ENCODE measurements at regions not wholly inside any gene's neighbourhood (a gene's known extent, or its start where the extent isn't known, plus 50 kb on each side); places are given as distances from the start of the nearest gene placed in this dataset.
"Not testable (repeated sequence)": the region's sequence is repeated elsewhere in the genome, so short reads cannot be mapped to it uniquely, and the experiment has no call there.

GRCh38 chr1:78715181-78715661 lies 65.6 kb downstream of the IFI44 start:
- no peak for DNase-seq (ENCODE audit: low spot score)

GRCh38 chr1:78716186-78716585 lies 66.6 kb downstream of the IFI44 start:
- no peak for DNase-seq (ENCODE audit: low spot score)

DNA sequence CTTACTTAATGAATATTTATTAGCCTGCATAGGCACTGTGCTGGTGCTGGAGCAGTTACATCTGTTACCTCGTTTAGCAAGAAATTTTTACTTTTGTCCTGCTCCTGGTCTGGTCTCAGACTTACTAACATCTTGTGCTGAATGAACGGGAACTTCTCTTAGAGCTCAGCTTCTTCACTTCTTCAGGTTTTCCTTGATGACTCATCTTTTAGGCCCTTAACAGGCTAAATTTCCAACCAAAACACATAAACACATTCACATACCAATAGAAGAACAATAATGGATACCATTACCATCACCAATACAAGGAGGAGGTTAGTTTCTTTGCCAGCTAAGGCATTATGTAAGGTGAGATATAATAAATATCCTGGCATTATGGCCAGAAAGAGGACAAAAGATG lies 68.9 kb downstream of the IFI44 start:
- DNase-seq (ENCODE audit: low spot score), result no peak

GRCh38 chr1:78721136-78721535 lies 71.5 kb downstream of the IFI44 start:
- no peak for DNase-seq (ENCODE audit: low spot score)

DNA sequence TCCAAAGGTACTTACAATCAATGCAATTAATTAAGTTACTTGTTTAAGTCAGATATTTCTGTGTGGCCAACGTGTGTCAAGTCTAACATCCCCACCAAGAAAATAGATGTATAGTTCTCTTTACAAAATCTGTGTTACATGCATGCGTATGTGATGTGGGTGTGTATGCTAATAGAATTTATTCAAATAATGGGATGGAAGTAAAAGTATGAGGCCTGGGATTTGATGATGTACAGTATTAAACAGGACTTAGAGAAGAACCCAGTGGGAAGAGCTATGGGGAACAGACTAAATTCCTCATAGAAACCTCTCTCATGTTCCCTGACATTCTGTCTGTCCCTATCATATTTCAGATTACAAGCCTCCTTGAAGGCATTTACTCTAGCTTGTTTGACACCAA lies 72.5 kb downstream of the IFI44 start:
- no peak for DNase-seq (ENCODE audit: low spot score)

DNA sequence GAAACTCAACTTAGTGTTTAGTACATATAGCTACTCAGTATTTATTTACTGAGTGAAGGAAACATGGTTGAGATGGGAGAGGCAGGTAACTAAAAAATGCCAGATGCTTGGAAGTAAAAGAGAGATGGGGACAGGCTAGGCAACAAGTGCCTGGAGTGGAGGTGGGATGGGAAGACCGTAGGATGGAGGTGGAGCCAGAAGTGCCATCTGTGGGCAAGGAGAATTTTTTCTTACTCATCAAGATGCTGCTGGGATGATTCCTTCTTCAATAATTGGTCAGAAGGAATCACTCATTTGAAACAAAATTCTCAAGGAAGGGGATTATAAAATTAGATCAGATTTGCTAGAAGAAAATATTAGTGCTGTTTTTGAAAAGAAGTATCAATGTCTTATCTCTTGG lies 72.9 kb downstream of the IFI44 start:
- no peak for DNase-seq (ENCODE audit: low spot score)

GRCh38 chr1:78722947-78723346 lies 73.3 kb downstream of the IFI44 start:
- DNase-seq (ENCODE audit: low spot score), result no peak

GRCh38 chr1:78726686-78727085 lies 77.1 kb downstream of the IFI44 start:
- DNase-seq (ENCODE audit: low spot score), result no peak

DNA sequence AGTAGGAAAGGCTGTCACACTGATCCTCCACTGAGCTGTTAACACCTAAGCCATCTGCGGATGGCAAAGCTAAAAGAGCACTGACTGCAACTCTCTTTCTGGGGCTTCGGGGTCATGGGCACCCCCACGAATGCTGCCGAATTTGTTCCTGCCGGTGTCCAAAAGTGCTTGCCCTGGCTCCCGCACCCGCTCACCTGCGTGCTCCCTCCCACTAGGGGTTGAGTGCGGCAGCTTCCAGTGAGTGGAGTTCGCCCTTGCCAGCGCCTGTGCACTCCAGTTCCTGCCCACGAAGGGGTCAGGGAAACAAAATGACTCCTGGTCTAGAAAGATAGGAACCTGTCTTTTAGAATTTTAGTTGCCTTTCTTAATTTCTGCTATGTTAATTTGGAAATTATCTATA lies 78.7 kb downstream of the IFI44 start:
- DNase-seq (ENCODE audit: low spot score), result no peak

DNA sequence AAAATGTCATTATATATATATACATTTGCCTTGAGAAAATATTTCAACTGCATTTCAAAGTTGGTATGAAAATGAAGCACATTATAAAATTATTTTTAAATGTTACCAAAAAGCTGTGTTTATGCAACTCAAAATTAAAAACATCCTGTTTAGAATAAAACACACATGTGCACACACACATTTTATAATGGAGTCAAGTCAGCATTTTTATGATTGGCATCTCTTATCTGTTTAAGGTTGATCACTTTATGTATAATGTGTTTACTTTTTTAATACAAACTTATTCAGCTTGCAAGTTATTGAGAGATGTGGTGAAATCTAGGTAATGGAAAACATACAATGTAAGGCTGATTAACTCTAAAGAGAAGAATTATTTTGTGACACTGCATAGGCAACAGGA lies 80.4 kb downstream of the IFI44 start:
- DNase-seq (ENCODE audit: low spot score), result no peak

DNA sequence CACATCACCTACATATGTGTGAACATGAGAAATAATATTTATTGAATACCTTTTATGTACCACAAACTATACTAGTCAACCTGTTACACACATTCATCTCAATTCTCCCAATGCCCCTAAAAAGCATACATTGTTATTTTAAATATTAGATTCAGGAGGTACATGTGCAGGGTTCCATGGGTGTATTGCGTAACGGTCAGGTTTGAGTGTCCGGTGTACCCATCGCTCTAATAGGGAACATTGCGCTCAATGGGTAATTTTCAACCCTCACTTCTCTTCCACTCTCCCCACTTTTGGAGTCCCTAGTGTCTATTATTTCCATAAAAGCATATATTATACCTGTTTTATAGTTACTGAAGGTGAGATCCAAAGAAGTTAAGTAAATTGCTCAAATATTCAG lies 82.0 kb downstream of the IFI44 start:
- DNase-seq (ENCODE audit: low spot score), result no peak

GRCh38 chr1:78737241-78737640 lies 87.6 kb downstream of the IFI44 start:
- DNase-seq (ENCODE audit: low spot score), result no peak

DNA sequence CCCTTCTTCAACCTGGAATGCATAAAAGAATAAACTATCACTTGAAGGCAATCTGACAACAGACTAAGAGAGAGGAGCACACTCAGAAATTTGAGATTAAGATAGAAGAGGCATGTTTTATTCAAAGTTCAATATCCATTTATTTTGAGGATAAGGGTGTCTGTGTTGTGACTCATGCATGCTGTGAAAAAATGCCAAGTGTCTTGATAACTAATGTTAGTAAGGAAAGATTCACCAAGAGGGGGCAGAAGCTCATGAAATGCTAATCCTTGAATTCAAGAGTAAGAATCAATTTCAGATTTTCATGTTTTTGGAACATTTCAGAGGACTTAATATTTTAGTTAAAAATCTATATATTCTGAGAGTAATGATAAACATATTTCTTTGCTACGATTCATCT lies 94.0 kb downstream of the IFI44 start:
- no peak for DNase-seq (ENCODE audit: low spot score)

DNA sequence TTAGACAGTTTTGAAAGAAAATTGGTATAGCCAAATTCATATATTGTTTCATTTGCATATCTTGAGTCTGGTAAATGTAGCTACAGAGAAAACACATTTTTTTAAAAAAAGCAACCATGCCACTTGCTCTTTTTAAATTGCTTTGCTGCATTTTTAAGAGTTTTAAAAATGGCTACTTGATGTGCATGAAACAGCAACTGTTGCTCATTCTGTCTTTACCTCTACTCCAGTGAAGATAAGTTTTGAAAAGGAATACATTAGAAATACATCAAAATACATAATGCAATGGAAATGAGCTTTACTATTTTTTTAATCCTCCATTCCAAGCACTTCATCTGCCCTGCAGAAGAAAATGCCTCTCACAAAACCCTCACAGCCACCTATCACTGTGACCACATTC lies 95.5 kb downstream of the IFI44 start:
- DNase-seq (ENCODE audit: low spot score), result no peak

DNA sequence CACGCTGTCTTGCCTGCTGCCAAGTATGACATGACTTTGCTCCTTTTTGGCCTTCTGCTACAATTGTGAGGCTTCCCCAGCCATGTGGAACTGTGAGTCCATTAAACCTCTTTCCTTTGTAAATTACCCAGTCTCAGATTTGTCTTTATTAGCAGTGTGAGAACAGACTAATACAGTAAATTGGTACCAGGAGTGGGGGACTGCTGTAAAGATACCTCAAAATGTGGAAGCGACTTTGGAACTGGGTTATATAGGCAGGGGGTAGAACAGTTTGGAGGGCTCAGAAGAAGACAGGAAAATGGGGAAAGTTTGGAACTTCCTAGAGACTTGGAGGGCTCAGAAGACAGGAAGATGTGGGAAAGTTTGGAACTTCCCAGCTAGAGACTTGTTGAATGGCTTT lies 104.0 kb downstream of the IFI44 start:
- DNase-seq (ENCODE audit: low spot score), result not testable (repeated sequence)

GRCh38 chr1:78755986-78756385 lies 106.4 kb downstream of the IFI44 start:
- no peak for DNase-seq (ENCODE audit: low spot score)

GRCh38 chr1:78758506-78758905 lies 108.9 kb downstream of the IFI44 start:
- no peak for DNase-seq (ENCODE audit: low spot score)

DNA sequence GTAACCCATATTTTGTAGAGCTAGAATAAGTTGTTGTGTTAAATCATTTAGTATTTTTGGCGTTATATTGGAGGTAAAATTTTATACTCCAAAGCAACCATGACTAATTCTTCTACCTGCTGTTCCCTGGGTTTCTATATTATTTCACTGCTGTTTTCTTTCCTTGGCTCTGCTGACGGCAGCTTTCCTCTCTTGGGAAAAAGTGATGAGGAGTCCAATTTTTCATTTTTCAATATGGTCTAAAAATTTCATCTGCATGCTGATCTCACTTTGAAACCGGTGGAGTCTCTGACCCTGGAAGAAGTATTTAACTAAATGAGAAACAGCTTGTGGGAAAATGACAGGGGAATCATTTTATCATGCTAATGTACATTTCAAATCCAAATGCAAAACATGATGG lies 110.2 kb downstream of the IFI44 start:
- no peak for DNase-seq (ENCODE audit: low spot score)

GRCh38 chr1:78760858-78761257 lies 111.2 kb downstream of the IFI44 start:
- no peak for DNase-seq (ENCODE audit: low spot score)

GRCh38 chr1:78762113-78762512 lies 112.5 kb downstream of the IFI44 start:
- no peak for DNase-seq (ENCODE audit: low spot score)

DNA sequence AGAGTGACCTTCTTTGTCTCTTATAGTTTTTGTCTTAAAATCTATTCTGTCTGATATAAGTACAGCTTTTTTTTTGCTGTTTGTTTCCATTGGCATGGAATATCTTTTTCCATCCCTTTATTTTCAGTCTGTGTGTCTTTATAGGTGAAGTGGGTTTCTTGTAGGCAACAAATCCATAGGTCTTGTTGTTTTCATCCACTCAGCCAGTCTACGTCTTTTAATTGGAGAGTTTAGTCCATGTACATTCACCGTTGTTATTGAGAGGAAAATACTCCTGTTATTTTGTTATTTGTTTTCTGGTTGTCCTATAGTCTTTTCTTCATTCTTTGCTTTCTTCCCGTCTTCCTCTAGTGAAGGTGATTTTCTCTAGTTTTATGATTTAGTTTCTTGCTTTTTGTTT lies 115.9 kb downstream of the IFI44 start:
- no peak for DNase-seq (ENCODE audit: low spot score)

DNA sequence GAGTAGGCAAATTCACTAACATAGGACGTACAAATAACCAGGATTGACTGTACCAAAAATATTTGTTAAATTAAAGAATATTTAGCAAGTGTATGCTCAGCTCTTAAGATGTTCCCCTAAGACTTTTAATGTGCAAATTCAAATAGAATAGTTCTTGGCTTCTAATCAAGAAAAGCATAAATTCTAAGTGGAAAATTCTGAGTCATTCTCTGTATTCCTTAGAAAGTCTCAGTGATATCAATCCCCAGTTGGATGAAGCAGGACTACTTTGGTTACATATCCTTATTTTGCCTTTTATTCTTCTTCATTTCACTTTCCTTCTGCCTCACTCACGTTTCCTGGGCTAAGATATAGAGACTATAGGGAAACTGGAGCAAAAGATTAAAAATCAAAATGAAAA lies 130.2 kb downstream of the IFI44 start:
- DNase-seq (ENCODE audit: low spot score), result no peak

- no peak for DNase-seq (ENCODE audit: low spot score)
Measured at GRCh38 chr1:78787544-78787943, 137.9 kb downstream of the IFI44 start.

GRCh38 chr1:78790174-78790573 lies 140.5 kb downstream of the IFI44 start:
- DNase-seq (ENCODE audit: low spot score), result no peak

DNA sequence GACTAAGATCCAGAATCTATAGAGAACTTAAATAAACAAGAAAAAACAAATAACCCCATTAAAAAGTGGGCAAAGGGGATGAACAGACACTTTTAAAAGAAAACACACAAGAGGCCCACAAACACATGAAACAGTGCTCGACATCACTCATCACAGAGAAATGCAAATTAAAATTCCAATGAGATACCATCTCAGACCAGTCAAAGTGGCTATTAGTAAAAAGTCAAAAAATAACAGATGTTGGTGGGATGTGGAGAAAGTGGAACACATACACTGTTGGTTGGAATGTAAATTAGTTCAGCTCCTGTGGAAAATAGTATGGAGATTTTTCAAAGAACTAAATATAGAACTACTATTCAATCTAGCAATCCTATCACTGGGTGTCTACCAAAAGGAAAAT lies 143.1 kb downstream of the IFI44 start:
- DNase-seq (ENCODE audit: low spot score), result no peak

Measured in HT-29 (cell line).